Transverse colon (tissue), 3 donors: ENCODE measurements at regions not wholly inside any gene's neighbourhood (a gene's known extent, or its start where the extent isn't known, plus 50 kb on each side); places are given as distances from the start of the nearest gene placed in this dataset.

ENCODE experiments used
- CTCF ChIP-seq, 5 experiments: fragments of 200-600 bp in 3 of 5; fragments of 450-650 bp in 2 of 5; sonication (generic) in 3 of 5; IDR thresholded peaks; 1 replicate in 2 of 5; 2 replicates in 3 of 5; pipeline ENCODE4 v1.5.1; 2016 to 2017; ENCODE audit warnings: antibody characterized with exemption in 5 of 5, inconsistent platforms in 3 of 5, mild to moderate bottlenecking in 2 of 5, moderate library complexity in 1 of 5
- EP300 ChIP-seq: sonication (generic); formaldehyde crosslinking; IDR thresholded peaks from one replicate; pipeline ENCODE4 v1.6.1; 2017; ENCODE audit warnings: antibody characterized with exemption, low read depth
- POLR2A ChIP-seq: fragments of 450-650 bp; IDR thresholded peaks from one replicate; pipeline ENCODE4 v1.6.1; 2016; ENCODE audit warnings: antibody characterized with exemption, mild to moderate bottlenecking, moderate library complexity

- no peak for TF ChIP-seq CTCF (IDR thresholded peaks at IDR 0.05)
- TF ChIP-seq POLR2A = no peak
- TF ChIP-seq EP300 = no peak
Measured at GRCh38 chr2:35184471-35184870, 1171.1 kb upstream of the CRIM1 start.
